KMS-11 (cell line): ENCODE measurements at regions not wholly inside any gene's neighbourhood (a gene's known extent, or its start where the extent isn't known, plus 50 kb on each side); places are given as distances from the start of the nearest gene placed in this dataset.

ENCODE experiments used
- H2AFZ ChIP-seq: fragments of 200-600 bp; sonication (generic); 2 replicates; pipeline ENCODE4 v1.6.1; 2016; ENCODE audit warnings: antibody characterized with exemption, mixed run types, low read depth
- H3K27ac ChIP-seq: fragments of 200-600 bp; sonication (generic); 2 replicates; pipeline ENCODE4 v1.6.1; 2016; ENCODE audit warnings: mild to moderate bottlenecking, mixed run types
- H3K27me3 ChIP-seq: fragments of 200-600 bp; sonication (generic); 2 replicates; pipeline ENCODE4 v1.6.1; 2017; ENCODE audit warnings: mild to moderate bottlenecking, low read depth, mixed run types, moderate library complexity; ENCODE audit not compliant: insufficient read depth
- H3K36me3 ChIP-seq: fragments of 200-600 bp; sonication (generic); 2 replicates; pipeline ENCODE4 v1.6.1; 2017; ENCODE audit warnings: mild to moderate bottlenecking, mixed run types; ENCODE audit not compliant: insufficient read depth
- H3K4me1 ChIP-seq: fragments of 200-600 bp; sonication (generic); 2 replicates; pipeline ENCODE4 v1.6.1; 2016; ENCODE audit warnings: mild to moderate bottlenecking, low read depth, mixed run types; ENCODE audit not compliant: poor library complexity, severe bottlenecking
- H3K4me2 ChIP-seq: fragments of 200-600 bp; sonication (generic); 2 replicates; pipeline ENCODE4 v1.7.0; 2016; ENCODE audit warnings: mild to moderate bottlenecking, mixed run types
- H3K4me3 ChIP-seq: fragments of 200-600 bp; sonication (generic); IDR thresholded peaks from 2 replicates; pipeline ENCODE4 v1.6.1; 2017; ENCODE audit warnings: low read depth, low read length, mixed read lengths; ENCODE audit not compliant: insufficient read depth
- H3K79me2 ChIP-seq: fragments of 200-600 bp; sonication (generic); 2 replicates; pipeline ENCODE4 v1.6.1; 2016; ENCODE audit warnings: low read depth, mixed run types; ENCODE audit not compliant: insufficient read depth
- H3K9ac ChIP-seq: fragments of 200-600 bp; sonication (generic); 2 replicates; pipeline ENCODE4 v1.6.1; 2016; ENCODE audit warnings: mild to moderate bottlenecking, mixed run types
- H4K20me1 ChIP-seq: fragments of 200-600 bp; sonication (generic); 2 replicates; pipeline ENCODE4 v1.6.1; 2016; ENCODE audit warnings: mild to moderate bottlenecking, mixed run types; ENCODE audit not compliant: insufficient read depth
- TF ChIP-seq, protein P1 (sequence below): fragments of 200-600 bp; sonication (generic); conservative IDR thresholded peaks from 2 replicates; pipeline ENCODE4 v1.6.1; 2017; ENCODE audit warnings: low read depth, mild to moderate bottlenecking, antibody characterized with exemption, low read length, moderate library complexity, mixed read lengths

DNA sequence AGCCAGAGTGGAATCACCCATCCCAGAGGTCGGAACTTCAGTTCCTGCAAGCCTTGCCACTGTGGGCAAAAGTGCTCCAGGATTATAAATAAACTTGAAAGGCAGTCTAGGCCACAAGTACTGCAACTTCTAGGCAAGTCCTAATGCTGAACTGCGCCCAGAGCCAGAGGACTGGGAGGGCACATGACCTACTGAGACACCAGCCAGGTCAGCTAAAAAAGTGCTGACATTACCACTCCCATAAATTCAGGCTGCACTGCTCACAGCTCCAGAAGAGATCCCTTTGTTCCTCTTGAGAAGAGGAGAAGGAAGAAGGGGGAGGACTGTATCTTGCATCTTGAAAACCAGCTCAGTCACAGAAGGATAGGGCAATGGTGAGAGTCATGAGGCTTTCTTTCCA is 1084.1 kb upstream of the PHF14 start:
- peak overlapping the region; percentile 34; the same call in 1 of the 2 replicates for H2AFZ ChIP-seq
- peak overlapping the region; percentile 40; the same call in 1 of the 2 replicates for H3K4me2 ChIP-seq
- TF ChIP-seq, protein P1, sequence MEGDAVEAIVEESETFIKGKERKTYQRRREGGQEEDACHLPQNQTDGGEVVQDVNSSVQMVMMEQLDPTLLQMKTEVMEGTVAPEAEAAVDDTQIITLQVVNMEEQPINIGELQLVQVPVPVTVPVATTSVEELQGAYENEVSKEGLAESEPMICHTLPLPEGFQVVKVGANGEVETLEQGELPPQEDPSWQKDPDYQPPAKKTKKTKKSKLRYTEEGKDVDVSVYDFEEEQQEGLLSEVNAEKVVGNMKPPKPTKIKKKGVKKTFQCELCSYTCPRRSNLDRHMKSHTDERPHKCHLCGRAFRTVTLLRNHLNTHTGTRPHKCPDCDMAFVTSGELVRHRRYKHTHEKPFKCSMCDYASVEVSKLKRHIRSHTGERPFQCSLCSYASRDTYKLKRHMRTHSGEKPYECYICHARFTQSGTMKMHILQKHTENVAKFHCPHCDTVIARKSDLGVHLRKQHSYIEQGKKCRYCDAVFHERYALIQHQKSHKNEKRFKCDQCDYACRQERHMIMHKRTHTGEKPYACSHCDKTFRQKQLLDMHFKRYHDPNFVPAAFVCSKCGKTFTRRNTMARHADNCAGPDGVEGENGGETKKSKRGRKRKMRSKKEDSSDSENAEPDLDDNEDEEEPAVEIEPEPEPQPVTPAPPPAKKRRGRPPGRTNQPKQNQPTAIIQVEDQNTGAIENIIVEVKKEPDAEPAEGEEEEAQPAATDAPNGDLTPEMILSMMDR = no peak
- no peak overlapping the region for H3K4me3 ChIP-seq
- H3K27ac ChIP-seq = peak overlapping the region; percentile 33
- H3K36me3 ChIP-seq = no peaks in the 10 kb centered on the region
- H3K9ac ChIP-seq = no peak overlapping the region
- H4K20me1 ChIP-seq = no peaks in the 10 kb centered on the region
- H3K79me2 ChIP-seq = no peaks in the 10 kb centered on the region
- no peaks in the 10 kb centered on the region for H3K27me3 ChIP-seq
- H3K4me1 ChIP-seq = peaks cover 25% of the 10 kb centered on the region

DNA sequence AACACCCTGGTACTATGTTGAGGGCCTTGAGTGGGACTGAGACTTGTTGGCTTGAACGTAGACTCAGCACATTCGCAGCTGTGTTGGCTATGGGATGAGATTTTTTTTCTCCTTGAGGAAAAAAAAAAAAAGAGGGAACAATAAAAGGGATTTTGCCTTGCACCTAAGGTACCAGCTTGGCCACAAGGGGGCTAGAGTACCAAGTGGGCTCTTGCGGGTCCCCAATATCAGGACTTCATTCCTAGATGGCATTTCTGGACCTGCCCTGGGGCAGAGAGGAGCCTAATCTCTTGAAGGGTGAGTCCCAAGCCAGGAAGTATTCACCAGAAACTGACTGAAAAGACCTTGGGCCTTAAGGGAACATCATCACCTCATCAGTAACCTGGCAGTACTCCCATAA is 1083.6 kb upstream of the PHF14 start:
- Histone ChIP-seq H3K4me1 (peaks cover 25% of the 10 kb centered on the region), H2AFZ (no peak overlapping the region), H3K4me2 (no peak overlapping the region), H4K20me1 (no peaks in the 10 kb centered on the region), H3K27me3 (no peaks in the 10 kb centered on the region), H3K36me3 (no peaks in the 10 kb centered on the region), H3K27ac (no peak overlapping the region; the same call in 1 of the 2 replicates), H3K4me3 (no peak overlapping the region), H3K9ac (no peak overlapping the region), H3K79me2 (no peaks in the 10 kb centered on the region)
- TF ChIP-seq, protein P1 = peak; percentile 20

DNA sequence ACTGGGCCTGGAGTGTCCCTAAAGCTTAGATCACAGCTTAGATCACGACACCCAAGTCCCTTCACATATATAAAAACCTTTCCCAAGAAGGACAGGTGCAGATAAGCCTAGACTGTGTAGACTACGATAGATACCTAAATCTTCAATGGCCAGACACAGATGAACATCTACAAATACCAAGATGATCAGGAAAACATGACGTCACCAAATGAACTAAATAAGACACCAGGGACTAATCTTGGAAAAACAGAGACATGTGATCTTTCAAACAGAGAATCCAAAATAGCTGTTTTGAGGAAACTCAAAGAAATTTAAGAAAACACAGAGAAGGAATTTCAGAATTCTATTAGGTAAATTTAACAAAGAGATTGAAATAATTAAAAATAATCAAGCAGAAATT is 1082.6 kb upstream of the PHF14 start:
- Histone ChIP-seq H3K27me3 (no peaks in the 10 kb centered on the region), H3K9ac (no peak overlapping the region), H3K4me1 (peaks cover 25% of the 10 kb centered on the region), H3K79me2 (no peaks in the 10 kb centered on the region), H3K27ac (no peak overlapping the region), H4K20me1 (no peaks in the 10 kb centered on the region), H3K4me2 (no peak overlapping the region), H3K4me3 (no peak overlapping the region), H2AFZ (no peak overlapping the region), H3K36me3 (no peaks in the 10 kb centered on the region)
- TF ChIP-seq, protein P1 = no peak

DNA sequence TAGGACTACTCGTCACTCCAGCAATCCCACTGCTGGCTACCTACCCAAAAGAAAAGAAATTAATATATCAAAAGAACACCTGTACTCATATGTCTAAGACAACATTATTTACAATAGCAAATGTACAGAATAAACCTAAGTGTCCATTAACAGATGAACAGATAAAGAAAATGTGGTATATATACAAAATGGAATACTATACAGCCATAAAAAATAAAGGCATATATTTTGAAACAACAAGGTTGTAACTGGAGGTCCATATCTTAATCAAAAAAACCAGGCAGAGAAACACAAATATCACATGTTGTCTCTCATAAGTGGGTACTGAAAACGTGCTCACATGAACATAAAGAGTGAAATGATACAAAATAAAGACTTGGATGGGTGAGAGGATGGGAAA is 1073.3 kb upstream of the PHF14 start:
- Histone ChIP-seq H3K79me2 (no peaks in the 10 kb centered on the region), H3K4me3 (no peak overlapping the region)

More for the DNA sequence above, 1073.3 kb upstream of the PHF14 start:
- no peak overlapping the region for H3K27ac ChIP-seq
- no peak overlapping the region for H3K4me2 ChIP-seq
- no peaks in the 10 kb centered on the region for H4K20me1 ChIP-seq
- TF ChIP-seq, protein P1 = no peak
- no peaks in the 10 kb centered on the region for H3K4me1 ChIP-seq
- no peak overlapping the region for H3K9ac ChIP-seq
- no peak overlapping the region for H2AFZ ChIP-seq
- no peaks in the 10 kb centered on the region for H3K27me3 ChIP-seq
- no peaks in the 10 kb centered on the region for H3K36me3 ChIP-seq
